HepG2 (cell line): ENCODE measurements at regions not wholly inside any gene's neighbourhood (a gene's known extent, or its start where the extent isn't known, plus 50 kb on each side); places are given as distances from the start of the nearest gene placed in this dataset.

Experiments
- ATAC-seq: fragments of 200-7000 bp; cut with Tn5 transposase; 3 replicates; pipeline ENCODE4 v1.9.1; 2020; ENCODE audit warnings: mild to moderate bottlenecking, moderate library complexity
- BruUV-seq: library from RNA; stranded (reverse); fragments of 400-500 nt; replicated peaks from 2 replicates; lab custom pipeline; 2021; lab: Mats Ljungman, UMichigan
- CTCF ChIA-PET: fragments of 300-600 bp; formaldehyde crosslinking; extraction: SDS; loops from one replicate; lab custom pipeline; 2021; ENCODE audit warnings: low total read pairs, inconsistent platforms, low intra/inter-chr PET ratio; lab: Yijun Ruan, JAX
- POLR2A ChIA-PET: fragments of 350-600 bp; sonication (Branson Sonifier 250); formaldehyde crosslinking; loops from one replicate; lab custom pipeline; 2020; ENCODE audit warnings: antibody characterized with exemption, inconsistent platforms; lab: Yijun Ruan, JAX
- DNase-seq: peaks from one replicate; pipeline ENCODE4 v3.0.0-alpha.2; 2015; ENCODE audit warnings: low spot score
- FAIRE-seq: peaks from 3 replicates; lab custom pipeline; 2011; peaks lifted over from hg19 to GRCh38; lab: Jason Lieb, UNC
- H2AFZ ChIP-seq: one replicate; pipeline ENCODE4 v1.6.1; 2011; ENCODE audit warnings: low read length, inconsistent platforms
- H3K27ac ChIP-seq: fragments of 300-600 bp; 3 replicates; pipeline ENCODE4 v1.8.0; 2011; ENCODE audit warnings: mixed run types, mild to moderate bottlenecking, mixed read lengths, low read length, inconsistent platforms; ENCODE audit not compliant: insufficient read depth; ENCODE audit errors: extremely low read length
- H3K27me3 ChIP-seq, 2 experiments: fragments of 200-600 bp in 1 of 2; 2 replicates in 1 of 2; 3 replicates in 1 of 2; pipeline versions ENCODE4 v1.6.0 to v1.8.0; 2011; ENCODE audit warnings: low read length in 2 of 2, mild to moderate bottlenecking in 2 of 2, moderate library complexity in 2 of 2, inconsistent platforms in 1 of 2; ENCODE audit not compliant: insufficient read depth in 2 of 2, control insufficient read depth in 1 of 2
- H3K36me3 ChIP-seq, 2 experiments: fragments of 200-600 bp in 1 of 2; replicated peaks in 1 of 2; 2 replicates in 1 of 2; 3 replicates in 1 of 2; pipeline versions ENCODE4 v1.5.1 to v1.8.0; 2011; ENCODE audit warnings: low read length in 2 of 2, inconsistent platforms in 1 of 2; ENCODE audit not compliant: insufficient read depth in 2 of 2, control insufficient read depth in 1 of 2
- H3K4me1 ChIP-seq: 2 replicates; pipeline ENCODE4 v1.5.1; 2012; ENCODE audit warnings: low read length, inconsistent platforms; ENCODE audit not compliant: insufficient read depth
- H3K4me2 ChIP-seq: 2 replicates; pipeline ENCODE4 v1.6.0; 2011; ENCODE audit warnings: low read depth, low read length, inconsistent platforms
- H3K4me3 ChIP-seq, 3 experiments: fragments of 200-600 bp in 1 of 3; sonication (generic), shearing (Covaris generic) in 1 of 3; replicated peaks in 1 of 3; 2 replicates each; pipeline ENCODE4 v1.5.1; 2011 to 2016; ENCODE audit warnings: low read length in 3 of 3, inconsistent platforms in 2 of 3, low read depth in 2 of 3, mild to moderate bottlenecking in 2 of 3, control low read depth in 1 of 3, mixed read lengths in 1 of 3; ENCODE audit not compliant: insufficient read depth in 1 of 3
- H3K79me2 ChIP-seq: one replicate; pipeline ENCODE4 v1.6.1; 2011; ENCODE audit warnings: low read length, inconsistent platforms; ENCODE audit not compliant: insufficient read depth
- H3K9ac ChIP-seq: 2 replicates; pipeline ENCODE4 v1.6.0; 2011; ENCODE audit warnings: mild to moderate bottlenecking, low read depth, low read length, inconsistent platforms; ENCODE audit not compliant: insufficient read depth
- H3K9me3 ChIP-seq: 2 replicates; pipeline ENCODE4 v1.5.1; 2012; ENCODE audit warnings: mild to moderate bottlenecking, low read length
- H4K20me1 ChIP-seq: 2 replicates; pipeline ENCODE4 v1.6.0; 2011; ENCODE audit warnings: inconsistent platforms, mild to moderate bottlenecking, low read length, moderate library complexity; ENCODE audit not compliant: insufficient read depth
- BRCA1 ChIP-seq: sonication (generic); formaldehyde crosslinking; IDR thresholded peaks from 2 replicates; pipeline ENCODE4 v1.4.0; 2020; ENCODE audit warnings: missing genetic modification reagents
- DMAP1 ChIP-seq: IDR thresholded peaks from 2 replicates; pipeline ENCODE4 v1.6.1; 2016
- E2F5 ChIP-seq: sonication (generic); formaldehyde crosslinking; conservative IDR thresholded peaks from 2 replicates; pipeline ENCODE4 v1.4.0; 2020; ENCODE audit warnings: missing genetic modification reagents
- ELF3 ChIP-seq: IDR thresholded peaks from 2 replicates; pipeline ENCODE4 v1.6.1; 2016; ENCODE audit warnings: missing genetic modification reagents, missing compliant biosample characterization
- IKZF5 ChIP-seq: IDR thresholded peaks from 2 replicates; pipeline ENCODE4 v1.6.1; 2018; ENCODE audit warnings: missing genetic modification reagents, mild to moderate bottlenecking, missing compliant biosample characterization
- KDM2A ChIP-seq: sonication (generic); formaldehyde crosslinking; IDR thresholded peaks from 2 replicates; pipeline ENCODE4 v1.4.0; 2020; ENCODE audit warnings: low read depth, missing genetic modification reagents, borderline replicate concordance
- LBX2 ChIP-seq: sonication (generic); formaldehyde crosslinking; IDR thresholded peaks from 2 replicates; pipeline ENCODE4 v1.5.0; 2020; ENCODE audit warnings: missing genetic modification reagents, mild to moderate bottlenecking, borderline replicate concordance
- MIER3 ChIP-seq: IDR thresholded peaks from 2 replicates; pipeline ENCODE4 v1.6.1; 2016; ENCODE audit warnings: missing compliant biosample characterization, borderline replicate concordance
- MIXL1 ChIP-seq: IDR thresholded peaks from 2 replicates; pipeline ENCODE4 v1.6.1; 2016
- MTA1 ChIP-seq: sonication (generic); formaldehyde crosslinking; IDR thresholded peaks from 2 replicates; pipeline ENCODE4 v1.4.0; 2020; ENCODE audit warnings: missing genetic modification reagents, mild to moderate bottlenecking, borderline replicate concordance
- ZBTB14 ChIP-seq: sonication (generic); formaldehyde crosslinking; IDR thresholded peaks from 2 replicates; pipeline ENCODE4 v1.4.0; 2020; ENCODE audit warnings: missing genetic modification reagents
- ZNF232 ChIP-seq: sonication (generic); formaldehyde crosslinking; IDR thresholded peaks from 2 replicates; pipeline ENCODE4 v1.4.0; 2020; ENCODE audit warnings: missing genetic modification reagents, borderline replicate concordance
- ZNF24 ChIP-seq: fragments of 450-650 bp; IDR thresholded peaks from 2 replicates; pipeline ENCODE4 v1.6.1; 2017; ENCODE audit warnings: antibody characterized with exemption, mild to moderate bottlenecking
- ZNF331 ChIP-seq: sonication (generic); formaldehyde crosslinking; IDR thresholded peaks from 2 replicates; pipeline ENCODE4 v1.4.0; 2020; ENCODE audit warnings: missing genetic modification reagents
- ZNF609 ChIP-seq: sonication (generic); formaldehyde crosslinking; IDR thresholded peaks from 2 replicates; pipeline ENCODE4 v1.4.0; 2020; ENCODE audit warnings: mild to moderate bottlenecking, missing genetic modification reagents, borderline replicate concordance
- ZNF782 ChIP-seq: sonication (generic); formaldehyde crosslinking; IDR thresholded peaks from 2 replicates; pipeline ENCODE4 v1.4.0; 2020; ENCODE audit warnings: missing genetic modification reagents, mild to moderate bottlenecking, borderline replicate concordance
- WGBS: methylation state at CpG from one replicate; pipeline ENCODE4 v1.1.6; 2017; ENCODE audit warnings: low lambda C conversion rate; 5-methylcytosine and 5-hydroxymethylcytosine counted together
- in situ Hi-C: cut with HindIII; loops from 2 replicates; pipeline ENCODE4 v1.10.0; 2017; ENCODE audit warnings: low pct_unique_long_range_greater_than_20kb; ENCODE audit not compliant: extremely low pct_ligation_motif_present
- intact Hi-C: fragments of 100-400 bp; cut with micrococcal nuclease; formaldehyde crosslinking; loops from one replicate; pipeline ENCODE4 v1.10.0; 2022; ENCODE audit not compliant: unreplicated experiment

GRCh38 chr16:87006789-87007745 is 310.1 kb downstream of the C16orf95 start:
- Histone ChIP-seq H3K4me1 (no peaks in the 10 kb centered on the region), H3K27ac (no peak overlapping the region), H4K20me1 (no peaks in the 10 kb centered on the region), H2AFZ (no peak overlapping the region), H3K9ac (no peak overlapping the region), H3K27me3 (no peaks in the 10 kb centered on the region; a peak in 2 of 5 replicates), H3K36me3 (no peaks in the 10 kb centered on the region), H3K4me2 (no peak overlapping the region), H3K9me3 (peaks cover 13% of the 10 kb centered on the region; the same call in 1 of the 2 replicates), H3K79me2 (no peaks in the 10 kb centered on the region), H3K4me3 (no peak overlapping the region)
- DNase-seq (no peak), FAIRE-seq (no peak), ATAC-seq (no peak)
- POLR2A ChIA-PET, result no interaction called here
- CTCF ChIA-PET, result no interaction called here
- intact Hi-C loops, result no loop called here
- BruUV-seq, result no TSS peak
- WGBS, result 19% methylated on average over 9 of the region's 12 CpGs
- in situ Hi-C loops, result no loop called here
- TF ChIP-seq ZNF609 (CRISPR knock-in tag) (no peak), KDM2A (CRISPR knock-in tag) (no peak), ZNF782 (CRISPR knock-in tag) (no peak), BRCA1 (CRISPR knock-in tag) (no peak), MIXL1 (CRISPR knock-in tag) (no peak), ZNF232 (no peak), IKZF5 (CRISPR knock-in tag) (no peak), ZNF331 (no peak), DMAP1 (CRISPR knock-in tag) (no peak), ELF3 (no peak), ZBTB14 (no peak), MIER3 (CRISPR knock-in tag) (no peak), E2F5 (CRISPR knock-in tag) (no peak), ZNF24 (no peak), LBX2 (CRISPR knock-in tag) (no peak), MTA1 (no peak)
